ENCODE measurements at regions not wholly inside any gene's neighbourhood (a gene's known extent, or its start where the extent isn't known, plus 50 kb on each side); places are given as distances from the start of the nearest gene placed in this dataset.
A peak's percentile ranks its signal among the peaks of the same experiment; 100 is the strongest.

DNA sequence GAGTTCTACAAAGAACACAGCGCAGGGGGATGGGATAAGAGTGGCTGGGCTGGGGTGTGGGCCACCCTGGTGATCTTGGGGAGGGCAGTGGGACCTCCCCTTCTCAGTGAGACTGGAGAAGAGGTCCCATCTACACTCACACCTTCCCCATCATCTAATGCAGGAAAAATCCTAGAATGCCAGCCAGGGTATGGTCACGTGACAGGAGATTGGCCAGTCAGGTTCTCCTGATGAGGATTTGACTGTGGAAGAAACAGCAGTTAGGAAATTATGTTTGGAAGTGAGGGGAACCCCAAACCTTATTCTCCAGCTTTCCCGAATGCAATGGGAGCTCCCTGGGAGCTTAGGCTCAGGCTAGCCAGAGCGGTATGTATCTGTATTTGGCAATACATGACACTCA lies 158.8 kb upstream of the GRB10 start:
- WGBS (ENCODE audit: low lambda C conversion rate), result 15% methylated on average over 4 of the region's 4 CpGs
- H3K27me3 ChIP-seq (ENCODE audit: insufficient read depth), result peaks cover 55% of the 10 kb centered on the region
- TF ChIP-seq TCF12 (IDR thresholded peaks at IDR 0.05), result no peak
- TF ChIP-seq FOSL2 (IDR thresholded peaks at IDR 0.05; ENCODE audit: borderline replicate concordance, low read depth), result no peak
- TF ChIP-seq TAF1 (IDR thresholded peaks at IDR 0.05; ENCODE audit: borderline replicate concordance, low read depth, low read length), result no peak
- no peak for TF ChIP-seq YY1 (IDR thresholded peaks at IDR 0.05; ENCODE audit: low read depth)
- TF ChIP-seq ELF1 (IDR thresholded peaks at IDR 0.05), result no peak
- TF ChIP-seq, protein P1, sequence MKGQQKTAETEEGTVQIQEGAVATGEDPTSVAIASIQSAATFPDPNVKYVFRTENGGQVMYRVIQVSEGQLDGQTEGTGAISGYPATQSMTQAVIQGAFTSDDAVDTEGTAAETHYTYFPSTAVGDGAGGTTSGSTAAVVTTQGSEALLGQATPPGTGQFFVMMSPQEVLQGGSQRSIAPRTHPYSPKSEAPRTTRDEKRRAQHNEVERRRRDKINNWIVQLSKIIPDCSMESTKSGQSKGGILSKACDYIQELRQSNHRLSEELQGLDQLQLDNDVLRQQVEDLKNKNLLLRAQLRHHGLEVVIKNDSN (IDR thresholded peaks at IDR 0.05; ENCODE audit: borderline replicate concordance, low read depth), result peak; percentile 36; the same call in 1 of the 2 replicates
- TF ChIP-seq, protein P2, sequence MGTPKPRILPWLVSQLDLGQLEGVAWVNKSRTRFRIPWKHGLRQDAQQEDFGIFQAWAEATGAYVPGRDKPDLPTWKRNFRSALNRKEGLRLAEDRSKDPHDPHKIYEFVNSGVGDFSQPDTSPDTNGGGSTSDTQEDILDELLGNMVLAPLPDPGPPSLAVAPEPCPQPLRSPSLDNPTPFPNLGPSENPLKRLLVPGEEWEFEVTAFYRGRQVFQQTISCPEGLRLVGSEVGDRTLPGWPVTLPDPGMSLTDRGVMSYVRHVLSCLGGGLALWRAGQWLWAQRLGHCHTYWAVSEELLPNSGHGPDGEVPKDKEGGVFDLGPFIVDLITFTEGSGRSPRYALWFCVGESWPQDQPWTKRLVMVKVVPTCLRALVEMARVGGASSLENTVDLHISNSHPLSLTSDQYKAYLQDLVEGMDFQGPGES (IDR thresholded peaks at IDR 0.05; ENCODE audit: low read depth, low read length), result no peak
- no peaks in the 10 kb centered on the region for H3K4me1 ChIP-seq (ENCODE audit: control insufficient read depth in 1 of 2, insufficient read depth in 2 of 2, low read depth in 1 of 2, low read length in 1 of 2)
- H3K79me2 ChIP-seq (ENCODE audit: insufficient read depth), result no peaks in the 10 kb centered on the region
- ChIA-PET POLR2A (no interaction called here), CTCF (no interaction called here)
- H3F3A ChIP-seq (replicated peaks; ENCODE audit: insufficient read depth), result no peaks in the 10 kb centered on the region
- H4K20me1 ChIP-seq (ENCODE audit: insufficient read depth), result no peaks in the 10 kb centered on the region
- no peak overlapping the region for H3K9ac ChIP-seq
- H3K4me2 ChIP-seq, result no peak overlapping the region
- no peaks in the 10 kb centered on the region for H3K9me3 ChIP-seq
- no peaks in the 10 kb centered on the region for H3K9me2 ChIP-seq
- H3K36me3 ChIP-seq (replicated peaks in 1 of 2; ENCODE audit: control insufficient read depth in 1 of 2, insufficient read depth in 2 of 2, low read length in 1 of 2), result no peaks in the 10 kb centered on the region
- no peak overlapping the region for H2AFZ ChIP-seq (ENCODE audit: low read depth)
- no peak overlapping the region for H3K4me3 ChIP-seq (ENCODE audit: low read depth in 2 of 2, low read length in 1 of 2)
- no peak for DNase-seq
- no peak overlapping the region for H3K27ac ChIP-seq (ENCODE audit: low read depth in 2 of 2, low read length in 1 of 2)

DNA sequence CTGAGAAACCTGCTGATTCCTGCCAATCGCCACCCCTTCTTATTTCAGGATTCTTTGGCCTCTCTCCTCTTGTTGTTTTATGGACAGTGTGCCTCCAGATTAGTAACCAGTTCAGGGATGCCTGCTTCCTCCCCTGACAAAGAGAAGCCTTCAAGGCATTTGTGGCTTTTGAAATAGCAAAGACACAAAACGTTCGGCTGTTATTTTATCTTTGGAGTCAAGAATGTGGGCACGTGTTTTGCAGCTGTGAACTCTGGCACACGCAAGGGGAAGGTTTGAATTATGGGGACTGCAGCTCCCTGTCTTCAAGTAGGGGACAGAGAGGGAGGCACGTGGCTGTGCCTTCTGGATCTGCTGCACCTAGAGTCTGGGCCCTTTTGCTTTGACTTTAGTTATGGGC lies 157.9 kb upstream of the GRB10 start:
- H3K4me3 ChIP-seq (ENCODE audit: low read depth in 2 of 2, low read length in 1 of 2), result no peak overlapping the region
- ChIA-PET POLR2A (no interaction called here), CTCF (no interaction called here)
- H3K4me1 ChIP-seq (ENCODE audit: control insufficient read depth in 1 of 2, insufficient read depth in 2 of 2, low read depth in 1 of 2, low read length in 1 of 2), result no peaks in the 10 kb centered on the region
- no peak for DNase-seq
- peaks cover 57% of the 10 kb centered on the region for H3K27me3 ChIP-seq (ENCODE audit: insufficient read depth)
- 7% methylated on average over 6 of the region's 6 CpGs for WGBS (ENCODE audit: low lambda C conversion rate)
- H3K9me2 ChIP-seq, result no peaks in the 10 kb centered on the region
- H3F3A ChIP-seq (replicated peaks; ENCODE audit: insufficient read depth), result no peaks in the 10 kb centered on the region
- no peak overlapping the region for H2AFZ ChIP-seq (ENCODE audit: low read depth)
- H3K36me3 ChIP-seq (replicated peaks in 1 of 2; ENCODE audit: control insufficient read depth in 1 of 2, insufficient read depth in 2 of 2, low read length in 1 of 2), result no peaks in the 10 kb centered on the region
- H3K9ac ChIP-seq, result no peak overlapping the region
- TF ChIP-seq JUND (IDR thresholded peaks at IDR 0.05), result no peak
- TF ChIP-seq RCOR1 (IDR thresholded peaks at IDR 0.05; ENCODE audit: low read length), result no peak
- no peak for TF ChIP-seq POLR2AphosphoS5 (IDR thresholded peaks at IDR 0.05; ENCODE audit: low read depth, low read length)
- TF ChIP-seq, protein P3, sequence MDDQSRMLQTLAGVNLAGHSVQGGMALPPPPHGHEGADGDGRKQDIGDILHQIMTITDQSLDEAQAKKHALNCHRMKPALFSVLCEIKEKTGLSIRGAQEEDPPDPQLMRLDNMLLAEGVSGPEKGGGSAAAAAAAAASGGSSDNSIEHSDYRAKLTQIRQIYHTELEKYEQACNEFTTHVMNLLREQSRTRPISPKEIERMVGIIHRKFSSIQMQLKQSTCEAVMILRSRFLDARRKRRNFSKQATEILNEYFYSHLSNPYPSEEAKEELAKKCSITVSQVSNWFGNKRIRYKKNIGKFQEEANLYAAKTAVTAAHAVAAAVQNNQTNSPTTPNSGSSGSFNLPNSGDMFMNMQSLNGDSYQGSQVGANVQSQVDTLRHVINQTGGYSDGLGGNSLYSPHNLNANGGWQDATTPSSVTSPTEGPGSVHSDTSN (IDR thresholded peaks at IDR 0.05), result no peak
- TF ChIP-seq EP300 (IDR thresholded peaks at IDR 0.05; ENCODE audit: borderline replicate concordance in 1 of 2, low read depth in 1 of 2, low read length in 1 of 2), result no peak
- no peak for TF ChIP-seq SIN3A (IDR thresholded peaks at IDR 0.05; ENCODE audit: borderline replicate concordance, low read depth, low read length)
- TF ChIP-seq ELF1 (IDR thresholded peaks at IDR 0.05), result no peak
- TF ChIP-seq TCF12 (IDR thresholded peaks at IDR 0.05), result no peak
- TF ChIP-seq CHD2 (IDR thresholded peaks at IDR 0.05; ENCODE audit: low read length, partially characterized antibody), result no peak
- TF ChIP-seq TAF1 (IDR thresholded peaks at IDR 0.05; ENCODE audit: borderline replicate concordance, low read depth, low read length), result no peak
- TF ChIP-seq MXI1 (IDR thresholded peaks at IDR 0.05; ENCODE audit: low read depth, low read length), result no peak
- no peak overlapping the region for H3K27ac ChIP-seq (ENCODE audit: low read depth in 2 of 2, low read length in 1 of 2)
- H4K20me1 ChIP-seq (ENCODE audit: insufficient read depth), result no peaks in the 10 kb centered on the region
- no peaks in the 10 kb centered on the region for H3K79me2 ChIP-seq (ENCODE audit: insufficient read depth)
- H3K9me3 ChIP-seq, result no peaks in the 10 kb centered on the region
- H3K4me2 ChIP-seq, result no peak overlapping the region

Measured in SK-N-SH (cell line).